ENCODE measurements at regions not wholly inside any gene's neighbourhood (a gene's known extent, or its start where the extent isn't known, plus 50 kb on each side); places are given as distances from the start of the nearest gene placed in this dataset.

- no peak overlapping the region for H3K4me3 ChIP-seq (ENCODE audit: low read depth, low read length)
- WGBS, result 94% methylated on average over 3 of the region's 3 CpGs
- no peaks in the 10 kb centered on the region for H3K36me3 ChIP-seq (ENCODE audit: insufficient read depth)
- no peak overlapping the region for H3K27ac ChIP-seq (ENCODE audit: low read depth)
- DNase-seq (ENCODE audit: extremely low spot score), result no peak
- no peaks in the 10 kb centered on the region for H3K4me1 ChIP-seq (ENCODE audit: insufficient read depth)
These were observed 245.6 kb upstream of the ATP2B1 start for GRCh38 chr12:89954259-89954658.

- Histone ChIP-seq H3K27ac (ENCODE audit: low read depth) (no peak overlapping the region), H3K4me3 (ENCODE audit: low read depth, low read length) (no peak overlapping the region), H3K36me3 (ENCODE audit: insufficient read depth) (no peaks in the 10 kb centered on the region), H3K4me1 (ENCODE audit: insufficient read depth) (peaks cover 1% of the 10 kb centered on the region)
- no peak for DNase-seq (ENCODE audit: extremely low spot score)
- 67% methylated on average over 2 of the region's 2 CpGs for WGBS
These were observed 243.0 kb upstream of the ATP2B1 start for GRCh38 chr12:89951694-89952060.

GRCh38 chr12:89951050-89951693 lies 242.5 kb upstream of the ATP2B1 start:
- 64% methylated on average over 2 of the region's 2 CpGs for WGBS
- no peak overlapping the region for H3K27ac ChIP-seq (ENCODE audit: low read depth)
- H3K36me3 ChIP-seq (ENCODE audit: insufficient read depth), result no peaks in the 10 kb centered on the region
- DNase-seq (ENCODE audit: extremely low spot score), result no peak
- H3K4me3 ChIP-seq (ENCODE audit: low read depth, low read length), result no peak overlapping the region
- peaks cover 1% of the 10 kb centered on the region for H3K4me1 ChIP-seq (ENCODE audit: insufficient read depth)

GRCh38 chr12:89950421-89950820 lies 241.8 kb upstream of the ATP2B1 start:
- peaks cover 1% of the 10 kb centered on the region for H3K4me1 ChIP-seq (ENCODE audit: insufficient read depth)
- WGBS, result 30% methylated on average over 1 of the region's 1 CpG

GRCh38 chr12:89949457-89950195 lies 241.0 kb upstream of the ATP2B1 start:
- Histone ChIP-seq H3K4me1 (ENCODE audit: insufficient read depth) (peaks cover 1% of the 10 kb centered on the region), H3K36me3 (ENCODE audit: insufficient read depth) (no peaks in the 10 kb centered on the region), H3K4me3 (ENCODE audit: low read depth, low read length) (no peak overlapping the region), H3K27ac (ENCODE audit: low read depth) (peak overlapping the region; percentile 16)
- WGBS, result 24% methylated on average over 4 of the region's 4 CpGs
- peak; percentile 80 for DNase-seq (ENCODE audit: extremely low spot score)

More at GRCh38 chr12:89950421-89950820, 241.8 kb upstream of the ATP2B1 start:
- DNase-seq (ENCODE audit: extremely low spot score), result no peak
- Histone ChIP-seq H3K4me3 (ENCODE audit: low read depth, low read length) (no peak overlapping the region), H3K27ac (ENCODE audit: low read depth) (peak overlapping the region; percentile 32), H3K36me3 (ENCODE audit: insufficient read depth) (no peaks in the 10 kb centered on the region)

GRCh38 chr12:89948271-89949175 lies 239.9 kb upstream of the ATP2B1 start:
- whole genome bisulfite sequencing, result 43% methylated on average over 1 of the region's 1 CpG
- no peak for DNase-seq (ENCODE audit: extremely low spot score)
- no peak overlapping the region for H3K4me3 ChIP-seq (ENCODE audit: low read depth, low read length)
- no peaks in the 10 kb centered on the region for H3K36me3 ChIP-seq (ENCODE audit: insufficient read depth)
- peaks cover 1% of the 10 kb centered on the region for H3K4me1 ChIP-seq (ENCODE audit: insufficient read depth)
- H3K27ac ChIP-seq (ENCODE audit: low read depth), result peak overlapping the region; percentile 38

- H3K36me3 ChIP-seq (ENCODE audit: insufficient read depth), result no peaks in the 10 kb centered on the region
- WGBS, result 23% methylated on average over 5 of the region's 5 CpGs
- H3K4me1 ChIP-seq (ENCODE audit: insufficient read depth), result peaks cover 1% of the 10 kb centered on the region
- peak overlapping the region; percentile 79 for H3K27ac ChIP-seq (ENCODE audit: low read depth)
- peak; percentile 48 for DNase-seq (ENCODE audit: extremely low spot score)
- no peak overlapping the region for H3K4me3 ChIP-seq (ENCODE audit: low read depth, low read length)
These were observed 239.0 kb upstream of the ATP2B1 start for GRCh38 chr12:89947437-89948270.

GRCh38 chr12:89946518-89947135 lies 238.0 kb upstream of the ATP2B1 start:
- peak overlapping the region; percentile 2 for H3K27ac ChIP-seq (ENCODE audit: low read depth)
- WGBS, result 73% methylated on average over 6 of the region's 6 CpGs
- peaks cover 1% of the 10 kb centered on the region for H3K4me1 ChIP-seq (ENCODE audit: insufficient read depth)
- H3K36me3 ChIP-seq (ENCODE audit: insufficient read depth), result no peaks in the 10 kb centered on the region
- no peak for DNase-seq (ENCODE audit: extremely low spot score)
- no peak overlapping the region for H3K4me3 ChIP-seq (ENCODE audit: low read depth, low read length)

- no peak overlapping the region for H3K27ac ChIP-seq (ENCODE audit: low read depth)
- peaks cover 3% of the 10 kb centered on the region for H3K4me1 ChIP-seq (ENCODE audit: insufficient read depth)
- H3K4me3 ChIP-seq (ENCODE audit: low read depth, low read length), result no peak overlapping the region
- H3K36me3 ChIP-seq (ENCODE audit: insufficient read depth), result no peaks in the 10 kb centered on the region
- no peak for DNase-seq (ENCODE audit: extremely low spot score)
These were observed 236.5 kb upstream of the ATP2B1 start for GRCh38 chr12:89945123-89945522.

- no peak for DNase-seq (ENCODE audit: extremely low spot score)
- Histone ChIP-seq H3K4me1 (ENCODE audit: insufficient read depth) (peaks cover 3% of the 10 kb centered on the region), H3K4me3 (ENCODE audit: low read depth, low read length) (no peak overlapping the region), H3K36me3 (ENCODE audit: insufficient read depth) (no peaks in the 10 kb centered on the region), H3K27ac (ENCODE audit: low read depth) (peak overlapping the region; percentile 23)
These were observed 234.8 kb upstream of the ATP2B1 start for GRCh38 chr12:89943463-89943862.

- no peak overlapping the region for H3K4me3 ChIP-seq (ENCODE audit: low read depth, low read length)
- 88% methylated on average over 2 of the region's 2 CpGs for WGBS
- H3K36me3 ChIP-seq (ENCODE audit: insufficient read depth), result no peaks in the 10 kb centered on the region
- H3K27ac ChIP-seq (ENCODE audit: low read depth), result no peak overlapping the region
- no peak for DNase-seq (ENCODE audit: extremely low spot score)
- H3K4me1 ChIP-seq (ENCODE audit: insufficient read depth), result peaks cover 2% of the 10 kb centered on the region
These were observed 232.8 kb upstream of the ATP2B1 start for GRCh38 chr12:89941436-89941835.

GRCh38 chr12:89939522-89940215 lies 231.0 kb upstream of the ATP2B1 start:
- H3K4me1 ChIP-seq (ENCODE audit: insufficient read depth), result peaks cover 2% of the 10 kb centered on the region

More at GRCh38 chr12:89939522-89940215, 231.0 kb upstream of the ATP2B1 start:
- Histone ChIP-seq H3K36me3 (ENCODE audit: insufficient read depth) (no peaks in the 10 kb centered on the region), H3K27ac (ENCODE audit: low read depth) (no peak overlapping the region), H3K4me3 (ENCODE audit: low read depth, low read length) (no peak overlapping the region)
- WGBS, result 93% methylated on average over 1 of the region's 1 CpG
- no peak for DNase-seq (ENCODE audit: extremely low spot score)
